H7 (cell line): ENCODE measurements at regions not wholly inside any gene's neighbourhood (a gene's known extent, or its start where the extent isn't known, plus 50 kb on each side); places are given as distances from the start of the nearest gene placed in this dataset.

Experiments
- DNase-seq: peaks from one replicate; pipeline ENCODE4 v3.0.0; 2012
- H3K27me3 ChIP-seq: 2 replicates; pipeline ENCODE4 v1.6.0; 2011; ENCODE audit warnings: mild to moderate bottlenecking, low read length; ENCODE audit not compliant: control insufficient read depth, insufficient read depth
- H3K36me3 ChIP-seq: replicated peaks from 2 replicates; pipeline ENCODE4 v1.5.1; 2011; ENCODE audit warnings: low read length; ENCODE audit not compliant: control insufficient read depth, insufficient read depth
- H3K4me3 ChIP-seq: 2 replicates; pipeline ENCODE4 v1.5.1; 2011; ENCODE audit warnings: low read depth, mild to moderate bottlenecking, control low read depth, low read length, moderate library complexity; ENCODE audit not compliant: insufficient read depth

DNA sequence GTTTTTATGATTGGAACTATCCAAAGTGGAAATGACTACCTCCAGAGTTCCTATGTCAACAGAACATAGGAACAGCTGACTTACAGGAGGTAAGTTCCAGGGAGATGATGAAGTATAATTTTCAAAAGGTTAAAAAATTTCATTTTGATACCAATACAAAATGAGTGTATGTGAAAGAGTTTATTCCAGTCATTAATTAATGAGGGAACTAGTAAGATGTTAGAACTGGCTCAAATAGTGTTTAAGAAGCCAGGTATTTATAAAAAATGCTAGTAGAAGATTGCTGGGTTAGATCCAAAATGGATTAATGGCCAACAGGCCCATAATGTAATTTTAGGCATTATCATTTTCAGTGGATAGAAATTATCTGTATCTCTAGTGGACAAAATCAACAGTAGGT lies 227.7 kb upstream of the ZBED5 start:
- Histone ChIP-seq H3K4me3 (no peak overlapping the region), H3K36me3 (no peaks in the 10 kb centered on the region), H3K27me3 (no peaks in the 10 kb centered on the region)
- no peak for DNase-seq

DNA sequence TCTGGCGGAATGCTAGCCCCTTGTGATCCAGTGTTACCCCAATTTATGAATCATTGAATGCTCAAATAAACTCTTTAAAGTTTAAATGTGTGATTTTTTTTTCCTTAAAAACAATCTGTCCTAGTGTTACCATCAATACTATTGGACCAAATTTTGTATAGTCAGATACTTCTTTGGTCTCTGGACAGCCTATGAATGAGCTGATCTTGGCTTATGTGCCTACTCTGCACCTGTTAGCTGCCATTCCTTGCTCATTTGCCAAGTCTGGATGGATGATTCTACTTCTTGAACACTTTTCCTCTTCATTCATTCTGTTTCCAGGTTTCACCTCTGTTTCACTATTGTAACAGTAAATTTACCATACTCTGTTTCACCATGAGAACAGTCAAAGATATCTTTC lies 226.5 kb upstream of the ZBED5 start:
- Histone ChIP-seq H3K4me3 (no peak overlapping the region), H3K36me3 (no peaks in the 10 kb centered on the region), H3K27me3 (no peaks in the 10 kb centered on the region)
- DNase-seq = no peak

DNA sequence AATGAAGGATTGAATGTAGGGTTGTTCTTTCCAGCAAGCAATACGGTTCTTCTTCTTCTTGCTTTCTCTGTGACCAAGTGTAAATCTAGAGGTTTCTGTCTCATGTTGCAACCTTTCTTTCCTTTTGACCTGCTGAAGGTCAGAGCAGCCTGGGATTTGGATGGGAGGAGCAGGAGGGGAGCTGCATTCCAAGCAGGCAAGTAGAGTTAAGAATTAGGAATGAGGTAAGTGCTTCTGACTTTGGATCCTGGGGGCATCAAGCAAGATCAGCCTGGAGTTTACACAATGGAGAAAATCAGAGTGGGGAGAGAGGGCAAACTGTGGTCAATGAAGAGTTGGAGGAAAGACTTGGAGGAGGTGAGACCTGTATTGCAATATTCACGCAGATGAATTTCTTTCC lies 225.6 kb upstream of the ZBED5 start:
- Histone ChIP-seq H3K27me3 (no peaks in the 10 kb centered on the region), H3K36me3 (no peaks in the 10 kb centered on the region), H3K4me3 (no peak overlapping the region)
- DNase-seq = no peak

DNA sequence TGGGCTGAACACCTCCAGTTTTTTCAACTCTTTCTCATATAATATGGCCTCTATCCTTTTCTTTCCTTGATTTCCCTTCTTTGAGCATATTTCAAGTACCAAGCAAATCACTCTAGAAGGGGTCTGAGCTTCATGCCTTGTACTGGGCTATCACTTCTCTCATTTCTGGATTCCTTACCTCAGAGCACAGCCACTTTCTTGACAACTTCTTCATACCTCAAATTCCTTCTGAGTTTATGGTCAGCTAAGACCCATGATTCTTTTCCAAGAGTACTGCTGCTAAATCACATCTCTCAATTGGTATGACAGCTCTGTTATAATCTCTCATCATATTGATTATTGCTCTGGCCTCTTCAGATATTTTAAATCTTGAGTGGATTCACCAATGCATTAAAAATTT lies 224.8 kb upstream of the ZBED5 start:
- H3K4me3 ChIP-seq = no peak overlapping the region
- H3K27me3 ChIP-seq = no peaks in the 10 kb centered on the region
- H3K36me3 ChIP-seq = no peaks in the 10 kb centered on the region
- no peak for DNase-seq

DNA sequence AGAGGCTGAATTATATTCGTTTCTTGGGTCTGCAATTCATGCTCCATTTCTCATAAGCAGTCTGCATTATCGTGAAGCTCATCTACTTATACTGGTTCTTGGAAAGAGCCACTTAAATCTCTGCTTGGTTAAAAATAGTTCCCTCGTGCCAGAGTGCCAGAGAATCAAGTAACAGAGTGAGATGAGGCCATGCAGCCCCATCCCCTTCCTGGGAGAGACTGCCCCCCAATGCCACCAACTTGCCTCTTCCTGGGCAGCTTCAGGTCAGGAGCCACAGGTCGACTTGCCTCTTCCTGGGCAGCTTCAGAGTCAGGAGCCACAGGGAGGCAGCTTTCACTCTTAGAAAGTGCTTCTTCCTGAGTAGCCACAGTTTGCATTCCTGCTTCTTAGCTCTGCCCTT lies 223.9 kb upstream of the ZBED5 start:
- no peaks in the 10 kb centered on the region for H3K36me3 ChIP-seq
- no peaks in the 10 kb centered on the region for H3K27me3 ChIP-seq
- no peak for DNase-seq
- no peak overlapping the region for H3K4me3 ChIP-seq

DNA sequence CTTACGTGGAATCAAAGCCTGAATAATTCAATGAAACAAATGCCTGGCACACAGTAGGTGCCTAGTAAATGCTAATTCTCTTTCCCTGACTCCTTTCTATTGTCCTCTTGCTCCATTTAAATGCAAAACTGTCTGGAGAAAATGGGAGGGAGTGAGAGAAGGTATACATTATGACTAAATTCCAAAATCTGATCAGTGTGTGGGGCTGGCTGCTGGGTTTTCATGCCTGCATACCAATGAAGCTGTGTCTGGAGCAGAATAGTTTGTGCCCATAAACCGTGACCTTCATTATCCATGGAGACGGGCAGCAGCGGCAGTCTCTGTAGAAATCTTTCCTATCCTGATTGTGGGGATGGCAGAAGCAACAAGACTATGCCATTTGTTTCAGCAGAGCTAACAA lies 223.4 kb upstream of the ZBED5 start:
- no peak for DNase-seq
- Histone ChIP-seq H3K36me3 (no peaks in the 10 kb centered on the region), H3K4me3 (no peak overlapping the region), H3K27me3 (no peaks in the 10 kb centered on the region)

DNA sequence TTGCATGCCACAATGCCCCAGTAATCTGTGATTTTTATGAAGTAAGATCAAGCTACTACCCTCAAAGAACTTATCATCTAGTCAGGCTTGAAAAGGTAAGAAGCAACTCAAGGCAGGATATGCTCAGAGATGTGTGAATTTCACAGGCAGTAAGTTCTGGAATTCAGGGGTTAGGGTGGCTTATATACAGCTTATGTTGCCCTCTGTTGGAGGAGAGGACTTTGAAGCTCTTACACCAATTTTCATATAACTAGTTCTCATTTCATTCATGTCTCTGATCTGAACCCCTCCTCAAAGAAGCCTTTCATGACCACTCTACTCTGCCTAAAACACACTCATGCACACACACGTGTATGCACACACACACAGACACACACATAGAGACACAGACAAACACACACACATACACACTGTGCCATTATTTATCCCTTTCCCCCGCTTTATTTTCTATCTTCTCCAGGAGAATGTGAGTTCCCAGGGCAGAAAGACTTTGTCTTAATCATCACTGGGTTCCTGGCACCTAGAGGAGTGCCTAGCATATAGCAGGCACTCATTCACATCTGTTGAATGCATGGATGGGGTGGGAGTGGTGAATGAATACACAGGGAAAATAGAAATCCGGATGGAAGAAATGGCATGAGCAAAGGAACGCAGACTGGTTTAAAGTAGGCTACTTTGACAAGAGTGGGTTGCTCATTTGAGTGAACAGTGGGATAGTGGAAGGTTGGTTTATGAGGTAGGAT lies 220.7 kb upstream of the ZBED5 start:
- Histone ChIP-seq H3K4me3 (no peak overlapping the region), H3K27me3 (no peaks in the 10 kb centered on the region), H3K36me3 (no peaks in the 10 kb centered on the region)
- DNase-seq = no peak

DNA sequence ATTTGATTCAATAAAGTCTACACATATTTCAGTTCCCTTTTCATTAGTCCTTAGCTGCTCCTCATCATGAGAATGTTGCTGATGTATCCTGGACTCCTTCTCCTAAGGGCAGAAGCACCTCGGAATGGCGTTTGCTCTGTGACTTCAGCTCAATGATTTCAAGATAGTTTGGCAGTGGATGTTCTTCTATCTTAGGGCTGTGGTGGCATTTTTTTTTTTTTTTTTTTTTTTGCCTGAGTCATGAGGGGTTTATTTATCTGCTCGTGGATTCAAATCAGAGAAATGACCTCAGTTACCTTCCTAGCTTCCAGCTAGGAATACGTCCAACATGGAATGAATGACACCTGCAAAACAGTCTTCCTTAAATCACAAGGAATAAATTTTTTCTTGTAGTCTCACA lies 220.0 kb upstream of the ZBED5 start:
- Histone ChIP-seq H3K27me3 (no peaks in the 10 kb centered on the region), H3K4me3 (no peak overlapping the region), H3K36me3 (no peaks in the 10 kb centered on the region)
- DNase-seq = no peak

DNA sequence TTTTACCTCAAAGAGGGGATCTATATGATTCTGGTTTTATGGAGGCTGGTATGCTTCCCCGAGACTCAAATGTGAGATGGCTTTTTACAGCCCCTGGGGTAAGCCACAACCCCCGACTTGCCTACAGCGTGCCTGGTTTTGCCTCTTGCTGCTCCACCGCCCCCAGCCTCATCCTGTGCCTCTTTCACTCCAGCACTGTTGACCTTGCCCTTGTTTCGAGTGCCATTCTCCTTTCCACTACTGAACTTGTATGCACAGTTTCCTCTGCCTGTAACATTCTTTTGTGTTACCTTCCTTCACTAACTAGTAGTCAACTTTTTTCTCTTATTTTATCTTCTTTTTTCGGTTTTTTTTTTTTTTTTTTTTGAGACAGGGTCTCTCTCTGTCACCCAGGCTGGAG lies 219.0 kb upstream of the ZBED5 start:
- H3K36me3 ChIP-seq = no peaks in the 10 kb centered on the region
- no peaks in the 10 kb centered on the region for H3K27me3 ChIP-seq
- DNase-seq = no peak
- H3K4me3 ChIP-seq = no peak overlapping the region

DNA sequence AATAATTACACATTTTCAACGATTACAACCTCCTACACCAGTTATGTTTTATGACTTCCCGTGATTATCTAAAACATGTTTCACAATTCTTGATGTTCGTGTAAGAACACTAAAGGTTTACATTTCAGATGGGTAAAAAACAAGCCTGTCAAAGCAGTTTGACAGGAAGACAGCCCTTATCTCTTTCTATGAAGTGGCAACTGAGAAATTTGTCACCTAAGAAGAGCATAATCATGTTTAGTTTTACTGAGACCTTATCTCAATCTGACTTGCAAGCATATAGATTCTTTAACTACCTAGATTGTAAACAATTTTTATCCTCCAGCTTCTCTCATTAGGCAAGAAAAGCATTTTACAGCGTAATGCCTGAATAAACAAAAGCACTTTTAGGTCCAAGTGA lies 218.4 kb upstream of the ZBED5 start:
- Histone ChIP-seq H3K27me3 (no peaks in the 10 kb centered on the region), H3K4me3 (no peak overlapping the region), H3K36me3 (no peaks in the 10 kb centered on the region)
- no peak for DNase-seq

DNA sequence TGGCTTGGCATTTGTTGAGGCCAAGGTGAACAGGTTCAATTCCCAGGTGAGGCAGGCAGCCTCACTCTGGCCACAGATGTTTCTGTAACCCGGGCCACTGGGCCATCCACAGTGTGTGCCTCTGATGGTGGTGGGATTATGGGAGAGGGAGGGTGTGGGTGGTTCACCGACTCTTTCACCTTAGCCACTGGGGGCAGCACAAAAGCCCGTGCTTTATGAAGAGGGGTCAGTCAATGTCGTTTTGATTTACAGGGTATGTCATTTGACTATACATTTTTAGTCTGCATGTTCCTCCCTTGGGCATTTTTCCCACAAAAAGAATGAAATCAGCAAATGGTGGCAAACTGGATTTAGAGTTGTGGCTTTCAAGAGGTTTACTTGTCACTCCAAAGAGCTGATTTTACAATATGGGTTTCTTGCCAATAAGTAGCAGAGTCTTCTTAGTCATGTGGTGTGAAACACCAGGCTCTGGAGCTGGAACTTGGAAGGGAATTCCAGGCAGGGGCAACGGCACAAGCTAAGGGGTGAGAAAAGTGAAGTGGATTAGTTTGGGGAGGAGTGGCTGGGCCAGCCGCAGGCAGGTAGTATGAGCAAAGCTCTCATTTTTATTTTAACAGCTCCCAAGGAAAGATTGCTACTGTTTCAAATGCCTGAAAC lies 217.8 kb upstream of the ZBED5 start:
- H3K36me3 ChIP-seq = no peaks in the 10 kb centered on the region
- DNase-seq = peak; percentile 36
- no peaks in the 10 kb centered on the region for H3K27me3 ChIP-seq
- no peak overlapping the region for H3K4me3 ChIP-seq

DNA sequence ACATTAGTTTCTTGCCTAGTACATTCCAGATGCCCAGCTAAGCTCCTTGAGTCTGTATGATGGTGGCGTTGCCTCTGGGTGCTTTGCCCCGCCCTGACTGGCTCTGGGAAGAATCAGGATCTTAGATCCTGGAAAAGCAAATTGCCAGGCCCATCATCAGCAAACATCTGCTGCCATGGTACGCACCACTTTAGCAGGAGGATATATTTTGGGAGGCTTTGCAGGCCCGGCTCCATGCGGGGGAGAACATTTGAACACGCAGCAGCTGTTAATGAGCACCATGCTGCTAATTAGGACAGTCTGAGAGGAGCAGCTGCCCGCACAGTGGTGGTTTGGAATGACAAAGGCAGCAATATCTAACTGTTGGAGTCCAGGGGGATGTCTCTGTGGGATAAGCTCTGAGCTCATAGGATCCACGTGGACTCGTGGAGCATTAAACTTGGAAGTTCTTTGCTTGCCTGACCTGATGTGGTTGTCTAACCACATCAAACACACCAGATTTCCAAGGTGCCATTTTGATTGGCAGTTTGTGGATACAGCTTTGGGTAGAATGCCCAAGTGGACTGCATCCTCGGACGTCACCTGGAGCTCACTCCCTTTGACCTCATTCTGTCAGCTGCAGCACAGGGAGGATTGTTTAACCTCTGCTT lies 217.0 kb upstream of the ZBED5 start:
- DNase-seq = no peak

DNA sequence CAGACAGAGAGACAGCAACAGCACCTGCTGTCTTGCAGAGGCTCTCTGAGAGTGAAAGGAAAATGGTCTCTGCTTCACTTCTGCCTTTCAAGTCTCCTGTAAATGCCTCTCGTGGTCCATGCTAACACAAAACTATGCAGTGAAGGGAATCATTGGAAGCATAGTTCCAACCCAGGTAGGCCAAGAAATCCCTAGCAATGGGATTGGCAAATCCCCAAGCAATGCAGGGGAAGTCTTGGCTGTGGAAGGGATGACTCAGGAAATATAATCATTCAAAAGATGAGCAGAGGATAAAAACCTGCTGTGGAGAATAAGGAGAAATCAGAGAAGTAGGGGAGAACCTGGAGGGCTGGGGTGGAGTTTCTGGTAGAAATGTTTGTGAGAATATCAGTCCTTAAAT lies 216.1 kb upstream of the ZBED5 start:
- H3K36me3 ChIP-seq = no peaks in the 10 kb centered on the region
- DNase-seq = no peak
- H3K27me3 ChIP-seq = no peaks in the 10 kb centered on the region
- no peak overlapping the region for H3K4me3 ChIP-seq

More for the DNA sequence above, 217.0 kb upstream of the ZBED5 start:
- H3K27me3 ChIP-seq = no peaks in the 10 kb centered on the region
- H3K36me3 ChIP-seq = no peaks in the 10 kb centered on the region
- H3K4me3 ChIP-seq = no peak overlapping the region

DNA sequence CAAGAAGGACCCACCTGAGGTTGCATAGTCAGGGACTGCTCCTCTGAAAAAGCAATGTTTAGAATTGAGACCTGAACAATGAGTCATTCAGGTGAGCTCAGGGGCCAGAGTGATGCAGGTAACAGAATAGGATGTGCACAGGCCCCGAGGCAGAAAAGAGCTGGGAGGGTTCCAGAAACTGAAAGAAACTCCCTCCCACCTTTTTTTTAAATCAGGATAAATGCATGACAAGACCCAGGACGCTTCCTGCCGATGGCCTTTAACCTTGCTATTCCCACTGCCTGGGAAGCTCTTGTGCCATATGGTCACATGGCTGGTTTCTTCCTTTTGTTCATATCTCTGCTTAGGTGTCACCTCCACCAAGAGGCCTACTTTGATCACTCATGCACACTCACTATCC lies 214.2 kb upstream of the ZBED5 start:
- peak; percentile 28 for DNase-seq
- H3K4me3 ChIP-seq = no peak overlapping the region
- no peaks in the 10 kb centered on the region for H3K36me3 ChIP-seq
- no peaks in the 10 kb centered on the region for H3K27me3 ChIP-seq

DNA sequence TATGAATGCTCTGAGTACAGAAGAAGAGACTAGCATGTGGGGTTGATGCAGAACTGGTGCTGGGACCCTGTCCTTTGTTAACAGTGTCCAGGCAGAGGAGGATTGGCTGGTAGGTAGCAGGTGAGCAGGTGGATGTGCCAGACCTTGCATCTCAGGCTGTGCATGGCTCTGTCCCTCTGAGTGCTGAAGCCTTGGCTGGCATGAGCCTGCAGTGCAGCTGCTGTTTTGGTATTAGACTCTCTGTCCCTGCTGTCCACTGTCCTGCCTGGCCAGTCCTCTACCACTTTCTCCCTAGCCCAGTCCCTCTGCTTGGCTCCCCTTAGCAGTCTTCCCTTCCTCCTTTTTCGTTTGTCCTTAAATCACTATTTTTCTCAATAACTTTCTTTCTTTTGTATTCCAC lies 213.6 kb upstream of the ZBED5 start:
- DNase-seq = no peak
- no peak overlapping the region for H3K4me3 ChIP-seq
- H3K36me3 ChIP-seq = no peaks in the 10 kb centered on the region
- no peaks in the 10 kb centered on the region for H3K27me3 ChIP-seq
